ENCODE measurements at regions not wholly inside any gene's neighbourhood (a gene's known extent, or its start where the extent isn't known, plus 50 kb on each side); places are given as distances from the start of the nearest gene placed in this dataset.

- TF ChIP-seq USF2 (IDR thresholded peaks at IDR 0.05; ENCODE audit: low read length) (no peak), GTF2F1 (IDR thresholded peaks at IDR 0.05; ENCODE audit: borderline replicate concordance, low read depth, low read length) (no peak)
These were observed 171.6 kb upstream of the OBI1 start (continued) for GRCh38 chr13:78830508-78830907.

Measured in H1 (cell line).